8988T (cell line): ENCODE measurements at regions not wholly inside any gene's neighbourhood (a gene's known extent, or its start where the extent isn't known, plus 50 kb on each side); places are given as distances from the start of the nearest gene placed in this dataset.
"Not testable (repeated sequence)": the region's sequence is repeated elsewhere in the genome, so short reads cannot be mapped to it uniquely, and the experiment has no call there.

ENCODE experiments used
- DNase-seq: peaks from one replicate; pipeline ENCODE4 v3.0.0; 2011

DNA sequence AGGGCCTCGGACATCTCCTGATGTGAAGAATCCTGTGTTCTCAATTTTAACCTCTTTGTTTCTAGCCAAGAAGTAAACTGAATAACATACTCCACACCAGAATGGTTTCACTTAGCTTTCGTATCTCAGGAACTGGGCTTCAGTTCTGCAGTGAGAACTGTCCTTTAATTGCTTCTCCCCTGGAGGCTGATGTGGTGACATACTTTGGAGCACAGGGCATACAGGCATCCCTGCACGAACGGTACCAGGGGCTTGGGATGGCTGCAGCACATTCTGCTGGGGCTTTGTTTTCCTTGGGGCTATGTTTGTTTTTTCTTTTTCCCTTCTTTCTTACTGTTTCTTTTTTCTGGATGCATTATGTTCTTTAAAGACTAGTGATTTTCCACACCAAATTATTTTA, 230.5 kb downstream of the TM9SF2 start:
- DNase-seq = no peak

DNA sequence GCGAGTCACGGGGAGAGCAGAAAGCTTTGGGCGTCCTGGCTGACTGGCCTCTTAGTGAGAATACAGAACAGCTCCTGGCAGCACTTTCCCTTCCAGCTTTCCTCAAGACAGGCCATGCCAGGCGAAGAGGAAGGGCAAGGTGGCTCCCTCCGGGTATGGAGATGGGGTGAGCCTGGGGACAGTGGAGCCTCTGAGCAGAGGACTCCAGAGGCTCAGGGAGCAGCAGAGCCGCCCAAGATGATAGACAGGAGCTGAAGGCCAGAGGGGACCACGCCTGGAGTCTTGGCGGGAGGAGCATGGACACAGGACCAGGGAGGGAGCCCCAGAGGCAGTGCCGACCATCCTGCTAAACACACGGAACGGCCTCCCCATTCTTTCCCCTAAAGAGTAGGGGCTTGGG, 229.1 kb downstream of the TM9SF2 start:
- DNase-seq = no peak

DNA sequence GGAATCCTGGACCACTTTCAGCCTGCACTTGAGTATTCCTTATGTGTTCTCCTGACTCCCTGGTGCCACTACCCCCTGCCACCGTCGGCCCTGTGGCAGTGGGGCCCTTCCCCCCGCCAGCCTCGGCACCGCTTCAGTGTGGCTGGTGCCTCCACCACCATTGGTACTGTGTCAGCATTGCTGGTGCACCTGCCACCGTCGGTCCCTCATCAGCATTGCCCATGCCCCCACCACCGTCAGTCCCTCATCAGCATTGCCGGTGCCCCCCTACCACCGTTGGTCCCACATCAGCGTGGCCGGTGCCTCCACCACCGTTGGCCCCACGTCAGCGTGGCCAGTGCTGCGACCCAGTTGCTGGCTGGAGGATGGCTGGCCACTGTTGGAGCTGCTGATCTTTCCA, 228.5 kb downstream of the TM9SF2 start:
- no peak for DNase-seq

DNA sequence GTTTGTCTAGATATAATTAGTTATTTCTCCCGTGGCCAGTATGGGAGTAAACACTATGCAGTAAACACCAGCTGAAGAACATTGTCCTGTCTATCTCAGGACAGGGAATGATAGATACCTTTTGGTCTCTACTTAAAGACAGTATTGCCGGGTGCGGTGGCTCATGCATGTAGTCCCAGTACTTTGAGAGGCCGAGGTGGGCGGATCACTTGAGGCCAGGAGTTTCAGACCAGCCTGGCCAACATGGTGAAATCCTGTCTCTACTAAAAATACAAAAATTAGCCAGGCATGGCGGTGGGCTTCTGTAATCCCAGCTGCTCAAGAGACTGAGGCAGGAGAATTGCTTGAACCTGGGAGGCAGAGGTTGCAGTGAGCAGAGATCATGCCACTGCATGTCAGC, 226.4 kb downstream of the TM9SF2 start:
- not testable (repeated sequence) for DNase-seq

DNA sequence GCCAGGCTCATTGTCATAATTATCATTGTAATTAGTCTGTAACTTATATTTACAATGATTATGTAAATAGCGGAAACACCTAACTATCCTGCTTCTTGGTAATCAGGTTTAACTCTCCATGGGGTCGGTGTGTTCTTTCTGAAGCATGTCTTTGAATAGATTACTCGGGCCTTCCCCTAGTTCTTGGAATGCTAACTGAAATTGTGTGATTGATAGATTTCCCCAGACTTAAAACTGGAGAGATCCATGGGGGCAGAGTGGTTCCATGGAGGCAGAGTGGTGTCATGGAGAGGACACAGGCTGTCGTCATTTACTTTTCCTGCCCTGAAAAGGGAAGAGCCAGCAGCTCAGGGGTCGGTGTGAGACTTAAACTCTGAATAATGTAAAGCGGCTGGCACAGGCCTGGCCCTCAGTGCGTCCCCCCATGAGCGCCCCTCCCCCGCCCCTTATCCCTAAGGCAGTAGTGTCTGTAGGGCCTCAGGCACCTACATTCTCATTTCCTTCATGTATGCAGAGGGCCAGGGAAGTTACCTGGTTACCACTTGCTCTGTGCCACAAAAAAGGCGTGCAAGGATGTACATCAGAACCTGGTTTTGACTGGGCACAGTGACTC, 225.1 kb downstream of the TM9SF2 start:
- DNase-seq = no peak

DNA sequence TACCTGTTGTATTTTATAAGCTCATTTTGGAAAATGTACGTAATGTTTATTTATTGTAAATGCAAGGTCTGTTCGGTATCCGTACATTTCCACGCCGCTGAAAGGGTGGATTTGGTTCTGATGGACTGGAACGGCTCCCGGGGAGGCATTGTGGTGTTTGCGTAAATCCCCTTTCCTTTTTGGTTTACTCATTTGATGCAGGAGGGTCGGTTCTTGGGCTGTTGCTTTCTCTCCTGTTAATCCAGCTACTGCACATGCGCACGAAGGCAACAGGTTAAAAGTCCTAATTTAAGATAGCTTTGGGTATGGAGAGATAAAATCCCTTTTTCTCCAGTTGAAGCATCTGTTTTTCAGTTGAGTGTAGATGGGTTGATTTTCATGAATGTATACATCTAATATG, 224.4 kb downstream of the TM9SF2 start:
- no peak for DNase-seq

DNA sequence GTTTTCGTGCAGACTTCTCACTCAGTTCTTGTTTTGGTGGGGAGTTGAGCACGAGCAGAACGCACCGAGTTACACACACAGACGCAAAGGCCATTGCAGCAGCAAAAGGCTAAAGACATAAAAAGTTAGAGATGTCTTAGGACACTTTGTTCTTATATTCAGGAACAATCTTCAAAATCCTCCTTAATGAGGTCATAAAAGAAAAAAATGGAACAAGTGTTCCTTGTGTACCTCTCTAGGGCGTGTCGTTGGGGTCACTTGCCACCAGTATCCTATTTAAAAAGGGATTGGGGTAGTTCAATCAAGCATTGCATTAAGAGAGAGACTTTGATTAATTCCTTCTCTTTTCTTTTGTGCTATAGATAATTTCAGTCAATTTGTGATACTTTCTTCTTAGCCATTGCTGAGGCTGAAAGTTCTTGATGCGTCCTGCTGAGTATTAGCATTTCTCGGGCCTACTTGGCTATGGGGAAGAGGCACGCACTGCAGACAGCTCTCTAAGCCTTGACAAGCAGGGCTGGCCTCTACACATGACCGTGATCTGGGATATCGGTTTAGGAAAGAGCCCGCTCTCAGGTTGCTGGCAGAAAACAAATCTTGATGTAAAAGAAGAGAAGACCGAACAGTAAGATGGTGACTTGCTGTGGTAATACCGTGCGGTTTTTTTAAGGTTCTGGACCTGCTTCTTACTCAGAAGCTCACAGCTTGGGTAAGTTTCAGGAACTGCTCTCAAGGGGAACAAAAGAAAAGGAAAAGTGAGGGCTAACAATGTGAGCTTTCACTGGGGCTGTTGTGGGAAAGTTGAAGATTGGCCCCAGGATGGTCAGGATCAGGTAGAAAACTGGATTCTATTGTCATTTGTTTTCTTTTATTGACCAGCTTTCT, 223.6 kb downstream of the TM9SF2 start:
- DNase-seq = no peak

DNA sequence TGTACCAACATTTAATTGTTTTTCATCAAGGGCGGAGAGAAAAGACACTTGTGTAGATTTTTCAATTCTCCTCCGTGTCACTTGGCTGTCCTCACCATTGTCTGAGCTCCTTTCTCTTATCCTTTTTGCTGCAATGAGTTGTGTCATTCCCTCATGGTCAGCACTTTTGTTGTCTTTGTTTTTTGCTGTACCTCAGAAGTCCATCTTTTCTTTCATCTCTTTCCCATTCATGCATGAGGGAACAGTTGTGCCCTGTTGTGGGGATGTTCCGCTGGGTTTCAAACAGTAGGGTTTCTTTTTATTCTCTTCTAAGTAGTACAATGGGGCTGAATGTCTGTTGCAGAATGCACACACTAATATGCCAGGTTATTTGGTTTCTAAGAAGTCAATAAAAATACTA, 222.6 kb downstream of the TM9SF2 start:
- DNase-seq = no peak

DNA sequence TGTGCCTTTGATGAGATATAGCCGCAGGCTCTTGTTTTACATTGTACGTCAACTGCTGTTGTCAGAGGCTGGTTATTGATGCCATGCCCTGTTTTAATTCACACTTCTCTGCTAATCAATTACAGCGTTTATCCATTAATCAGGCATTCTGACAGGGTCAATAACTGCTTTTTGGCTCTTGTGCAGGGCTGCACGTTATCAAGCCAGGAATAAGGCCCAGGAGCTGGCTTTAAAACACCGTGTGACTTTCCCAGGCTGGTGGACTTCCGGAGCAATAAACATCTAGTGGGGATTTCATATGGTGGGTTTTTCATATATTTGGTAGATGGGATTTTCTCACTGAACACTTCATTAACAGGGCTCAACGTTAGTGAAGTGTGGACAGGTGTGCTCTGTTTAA, 221.7 kb downstream of the TM9SF2 start:
- DNase-seq = no peak

DNA sequence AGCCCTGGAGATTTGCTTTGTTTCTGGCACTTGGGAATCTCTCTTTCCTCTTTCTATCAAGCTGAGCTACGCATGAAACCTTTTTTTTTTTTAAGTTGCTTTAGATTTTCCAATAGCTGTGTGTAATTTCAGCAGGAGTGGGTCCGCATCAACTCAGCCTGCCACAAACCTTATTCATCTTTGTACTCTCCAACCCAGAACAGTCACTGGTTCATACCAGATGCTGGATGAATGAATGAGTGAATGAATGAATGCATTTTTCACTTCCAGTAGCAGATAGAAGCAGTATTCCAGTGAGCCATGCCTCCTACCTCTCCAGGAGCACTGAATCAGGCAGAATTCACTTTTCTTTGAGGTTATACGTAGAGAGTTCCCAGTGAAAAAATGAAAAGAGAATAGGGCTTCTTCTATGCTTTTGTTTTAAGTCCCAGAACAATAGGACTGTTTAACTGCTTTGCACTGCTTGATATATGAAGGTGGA, 221.1 kb downstream of the TM9SF2 start:
- no peak for DNase-seq

DNA sequence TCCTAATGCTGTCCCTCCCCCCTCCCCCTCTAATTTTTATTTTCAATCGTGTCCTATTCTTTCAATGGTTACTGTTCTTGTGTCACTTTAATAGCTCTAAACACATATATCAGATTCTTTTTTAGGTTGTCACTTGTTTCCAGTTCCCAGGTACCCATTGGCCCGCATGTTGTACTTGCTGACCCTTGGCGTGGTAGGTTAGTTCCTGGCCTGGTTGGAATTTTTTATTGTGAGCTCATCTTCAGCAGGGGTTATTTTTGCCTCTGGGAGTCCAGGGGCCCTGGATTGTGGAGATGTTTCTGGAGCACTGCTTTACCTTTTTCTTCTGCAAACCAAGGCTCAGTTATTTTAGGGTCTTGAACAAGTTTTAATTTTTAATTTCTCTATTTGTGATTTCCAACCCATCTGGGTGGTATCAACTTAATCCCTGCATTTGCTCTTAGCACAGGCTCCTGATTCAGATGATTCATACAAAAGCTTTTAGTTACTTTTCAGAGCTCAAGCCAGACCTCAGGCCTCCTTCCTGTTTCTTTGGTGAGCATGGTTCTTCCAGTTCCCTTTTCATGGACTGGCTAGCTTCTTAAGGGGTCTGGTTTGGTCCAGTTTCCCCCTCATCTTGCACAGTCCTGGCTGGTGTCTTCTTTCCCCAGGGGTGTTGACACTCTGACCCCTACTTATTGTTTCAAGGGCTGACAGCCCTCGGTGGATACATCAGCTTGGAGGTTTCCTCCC, 220.5 kb downstream of the TM9SF2 start:
- no peak for DNase-seq

DNA sequence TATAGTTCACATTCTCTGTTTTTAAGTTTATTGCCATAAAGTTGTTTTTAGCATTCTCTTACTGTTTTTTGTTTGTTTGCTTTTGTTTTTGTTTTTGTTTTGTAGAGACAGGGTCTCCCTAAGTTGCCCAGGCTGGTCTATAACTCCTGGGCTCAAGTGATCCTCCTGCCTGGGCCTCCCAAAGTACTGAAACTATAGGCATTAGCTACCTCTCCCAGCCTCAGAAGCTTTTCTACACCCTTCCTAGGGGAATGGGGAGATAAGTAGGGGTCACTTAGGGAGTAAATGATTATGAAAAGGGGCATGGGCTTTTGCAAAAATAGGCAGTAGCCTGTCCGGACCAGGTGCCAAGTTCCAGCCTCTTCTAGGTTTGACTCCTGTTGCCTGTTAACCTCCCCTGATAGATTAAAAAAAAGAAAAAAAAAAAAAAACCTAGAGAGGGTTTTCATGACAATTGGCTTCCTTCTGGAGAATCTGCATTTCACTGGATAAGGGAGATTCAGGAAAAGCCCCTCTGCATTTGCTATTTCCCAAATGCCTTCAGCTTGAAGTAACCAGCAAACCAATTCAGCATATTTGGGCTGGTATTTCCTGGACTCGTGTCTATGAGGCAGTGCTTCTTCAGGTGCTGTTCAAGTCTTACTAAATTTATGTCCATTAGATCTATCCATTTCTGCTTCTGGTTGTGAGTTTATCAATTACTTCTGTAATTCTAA, 216.8 kb downstream of the TM9SF2 start:
- no peak for DNase-seq

DNA sequence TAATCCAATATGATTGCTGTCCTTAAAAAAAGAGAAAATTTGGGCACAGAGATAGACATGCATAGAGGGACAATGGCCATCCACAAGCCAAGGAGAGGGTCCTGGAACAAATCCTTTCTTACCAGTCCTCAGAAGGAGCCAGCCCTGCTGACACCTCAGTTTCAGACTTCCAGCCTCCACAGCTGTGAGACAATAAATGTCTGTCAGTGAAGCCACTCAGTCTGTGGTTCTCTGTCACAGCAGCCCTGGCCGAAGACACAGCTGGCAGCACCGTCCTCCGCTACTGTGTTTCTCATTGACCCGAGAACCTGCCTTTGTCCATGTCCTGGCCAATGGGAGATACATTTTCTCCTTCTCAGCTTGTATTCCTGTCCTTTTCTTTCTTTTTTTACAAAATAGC, 207.9 kb downstream of the TM9SF2 start:
- no peak for DNase-seq

DNA sequence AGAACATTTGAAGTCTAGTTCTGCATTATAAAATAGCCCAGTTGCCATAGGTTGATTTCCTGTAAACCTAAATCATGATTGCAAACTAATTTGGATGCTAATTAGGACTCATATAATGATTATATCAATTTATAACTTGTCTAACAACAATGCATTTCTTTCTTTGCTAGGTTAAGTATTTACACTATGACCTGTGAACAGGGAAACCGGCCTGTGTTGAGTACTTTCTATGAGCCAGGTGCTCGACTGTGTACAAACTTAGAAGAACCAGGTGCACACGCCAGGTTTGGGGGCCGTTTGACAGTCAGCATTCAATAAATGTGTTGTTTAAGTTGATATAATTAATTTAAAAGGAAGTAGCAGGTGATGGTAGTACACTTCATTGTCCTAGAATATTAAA, 203.1 kb downstream of the TM9SF2 start:
- DNase-seq = no peak

DNA sequence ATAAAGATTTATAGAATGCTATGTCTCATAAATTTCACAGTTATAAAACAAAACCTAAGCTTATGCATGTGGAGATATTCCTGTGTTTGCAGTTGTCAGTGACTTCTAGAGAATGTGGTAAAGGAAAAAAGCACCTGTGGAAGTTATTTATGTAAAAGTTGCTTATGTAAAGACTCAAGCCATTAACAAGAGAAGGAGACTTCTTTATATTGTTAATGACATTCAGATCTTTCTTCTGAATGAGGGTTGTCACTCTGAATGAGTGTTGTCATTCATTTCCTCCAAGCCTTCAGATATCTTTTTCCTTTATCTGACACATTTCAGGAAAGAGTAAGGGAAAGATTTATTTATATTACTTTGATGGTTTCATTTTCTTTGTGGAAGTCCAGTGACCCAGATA, 202.6 kb downstream of the TM9SF2 start:
- DNase-seq = no peak

DNA sequence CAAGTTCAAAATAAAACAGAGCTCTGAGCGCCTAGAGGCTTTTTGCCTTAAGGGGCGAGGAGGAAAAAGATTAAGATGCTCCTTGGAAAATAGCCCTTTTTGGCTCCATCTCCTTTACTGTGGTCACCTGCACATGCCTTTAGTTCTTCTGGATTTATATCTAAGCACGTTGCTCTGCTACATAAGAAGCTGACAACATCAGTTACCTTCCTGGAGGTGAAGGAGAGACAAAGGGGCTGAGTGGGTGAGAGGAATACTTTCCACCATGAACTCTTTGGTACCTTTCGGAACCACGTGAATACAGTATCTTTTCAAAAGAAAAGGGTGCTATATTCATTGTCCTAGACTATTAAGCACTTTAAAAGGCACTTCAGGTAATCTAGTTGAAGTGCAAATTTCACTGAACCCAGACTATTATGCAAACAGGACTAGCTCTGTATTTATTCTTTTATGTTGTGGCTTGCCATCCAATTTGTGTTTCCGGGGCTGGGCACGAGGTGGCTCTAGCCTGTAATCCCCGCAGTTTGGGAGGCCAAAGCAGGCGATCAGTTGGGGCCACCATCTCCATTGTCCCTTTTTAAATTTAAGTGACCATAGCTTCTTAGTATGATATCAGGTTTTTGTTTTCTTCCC, 201.5 kb downstream of the TM9SF2 start:
- no peak for DNase-seq

DNA sequence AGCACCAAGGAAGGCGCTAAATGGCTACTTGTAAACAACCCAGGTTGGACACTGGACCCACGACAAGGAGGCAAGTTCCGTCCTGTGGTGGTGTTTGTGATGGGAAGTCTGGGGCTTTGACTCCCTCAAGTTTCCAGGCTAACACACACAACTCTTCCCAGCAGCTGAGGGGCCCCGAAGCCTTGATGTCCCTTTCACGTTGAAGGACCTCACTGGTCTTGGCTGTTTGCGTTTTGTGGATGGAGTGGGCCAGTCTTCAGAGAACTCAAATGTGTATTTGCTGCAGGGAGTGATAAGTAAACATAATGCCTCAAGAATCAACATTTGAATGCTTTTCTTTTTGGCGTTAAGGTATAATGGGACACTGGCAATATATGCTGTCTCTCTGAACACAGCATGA, 199.2 kb downstream of the TM9SF2 start:
- DNase-seq = no peak

DNA sequence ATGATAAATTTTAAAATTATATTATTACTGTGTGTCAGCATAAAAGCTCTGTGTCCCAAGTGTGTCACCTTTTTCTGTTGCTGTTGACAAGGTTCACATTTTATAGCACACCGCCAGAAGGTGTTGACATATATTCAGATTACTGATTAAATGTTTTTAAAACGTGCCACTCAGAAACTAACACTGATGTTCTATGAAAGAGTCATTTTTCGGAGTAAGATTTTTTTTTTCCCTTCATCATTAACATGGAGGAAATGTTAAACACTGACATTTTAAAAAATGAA, 197.5 kb downstream of the TM9SF2 start:
- no peak for DNase-seq

DNA sequence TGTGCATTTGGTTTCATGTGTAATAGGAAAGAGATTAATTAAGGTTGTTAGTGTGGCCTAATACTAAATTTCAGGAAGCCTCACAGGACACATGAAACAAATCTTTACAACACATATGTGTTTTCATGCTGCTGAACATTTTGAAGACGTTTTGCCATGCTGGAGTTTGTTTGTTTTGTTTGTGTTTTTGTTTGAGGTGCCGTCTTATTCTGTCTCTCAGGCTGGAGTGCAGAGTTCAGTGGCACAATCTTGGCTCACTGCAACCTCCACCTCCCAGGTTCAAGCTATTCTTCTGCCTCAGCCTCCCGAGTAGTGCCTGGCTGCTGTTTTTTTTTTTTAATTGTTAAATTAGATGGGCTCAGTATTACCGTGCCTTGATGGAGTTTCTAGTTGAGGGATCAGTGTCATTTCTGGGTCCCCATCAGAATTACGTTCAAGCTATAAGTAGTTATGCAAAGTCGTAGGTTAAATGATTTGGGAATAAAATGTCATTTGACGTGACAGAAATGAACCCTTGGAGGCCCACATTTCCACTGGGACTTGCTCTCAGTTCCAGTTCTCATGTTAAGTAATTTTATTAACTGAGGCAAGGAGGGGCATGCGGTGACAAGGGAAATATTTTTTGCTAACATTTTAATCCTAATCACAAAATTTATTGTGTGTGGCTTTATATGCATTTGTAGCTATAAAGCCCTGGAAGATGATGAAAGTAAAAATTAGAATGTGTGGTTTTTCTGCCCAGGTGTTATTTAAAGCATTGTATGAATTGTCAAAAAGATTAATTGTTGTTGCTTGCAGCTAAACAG, 196.9 kb downstream of the TM9SF2 start:
- no peak for DNase-seq

DNA sequence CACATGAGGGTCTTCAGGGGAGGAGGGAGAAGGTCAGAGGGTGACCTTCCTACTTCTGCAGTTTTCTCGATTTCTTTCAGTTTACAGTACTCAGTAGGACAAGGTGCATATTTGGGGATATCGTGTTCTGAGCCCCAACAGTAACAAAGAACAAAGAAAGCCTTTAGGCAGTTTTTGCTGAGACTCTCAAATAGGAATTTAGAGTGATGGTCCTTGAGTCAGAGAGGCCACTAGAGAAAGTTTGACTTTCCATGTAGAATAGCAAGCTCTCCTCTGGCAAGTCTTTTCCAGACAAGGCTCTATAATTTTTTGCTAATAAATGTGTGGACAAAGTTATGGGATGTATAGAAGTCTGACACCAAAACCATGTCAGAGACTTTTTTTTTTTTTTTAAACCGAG, 194.6 kb downstream of the TM9SF2 start:
- no peak for DNase-seq

DNA sequence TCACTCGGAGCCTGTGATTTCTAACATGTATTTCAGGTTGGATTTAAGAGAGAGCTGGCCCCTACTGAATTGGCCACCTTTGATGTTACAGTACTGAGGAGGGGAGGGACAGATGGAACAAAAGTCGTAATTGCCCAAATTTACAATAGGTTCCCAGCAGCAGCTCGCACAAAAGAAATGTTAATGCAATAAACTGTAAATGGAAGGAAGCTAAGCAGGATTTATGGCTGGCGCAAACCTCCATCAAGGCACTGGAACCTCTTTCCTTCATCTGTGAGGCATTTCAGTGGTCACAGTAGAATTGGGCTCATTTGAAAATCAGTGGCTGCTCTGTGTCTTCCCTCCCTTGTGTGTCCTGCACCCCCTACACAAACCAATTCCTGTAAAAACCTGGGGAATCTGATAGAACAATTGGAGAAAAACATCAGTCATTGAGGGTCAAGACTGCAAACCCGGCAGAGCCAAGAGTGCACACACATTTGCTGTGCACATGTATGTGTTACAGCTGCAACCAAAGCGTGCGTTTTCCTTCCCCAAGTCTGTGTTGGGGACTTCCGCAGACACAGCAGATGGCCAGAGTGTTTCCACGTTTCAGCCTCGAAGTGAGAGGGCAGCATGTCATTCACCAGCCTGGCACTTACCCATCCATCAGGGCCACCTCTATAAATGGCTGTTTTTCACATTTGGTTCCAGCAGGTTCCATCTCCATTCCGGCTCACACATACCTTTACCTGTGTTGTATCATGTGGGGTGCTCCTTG, 192.8 kb downstream of the TM9SF2 start:
- no peak for DNase-seq
